A549 (cell line): ENCODE measurements at regions not wholly inside any gene's neighbourhood (a gene's known extent, or its start where the extent isn't known, plus 50 kb on each side); places are given as distances from the start of the nearest gene placed in this dataset.
A peak's percentile ranks its signal among the peaks of the same experiment; 100 is the strongest.

Experiments
- ATAC-seq, 2 experiments: fragments of 200-7000 bp in 1 of 2; fragments of >200 bp in 1 of 2; cut with Nextera tagmentation in 1 of 2; cut with Tn5 transposase in 1 of 2; 3 replicates each; pipeline versions ENCODE4 v1.8.0 to v1.9.1; 2018 to 2020; ENCODE audit warnings: mild to moderate bottlenecking in 1 of 2, moderate library complexity in 1 of 2
- CTCF ChIA-PET: fragments of 300-600 bp; sonication (Branson Sonifier 250); formaldehyde crosslinking; extraction: SDS; loops from one replicate; lab custom pipeline; 2021; ENCODE audit warnings: antibody characterized with exemption, inconsistent platforms; lab: Yijun Ruan, JAX
- POLR2A ChIA-PET: fragments of 350-600 bp; formaldehyde crosslinking; extraction: SDS; loops from one replicate; lab custom pipeline; 2021; ENCODE audit warnings: antibody characterized with exemption, inconsistent platforms; lab: Yijun Ruan, JAX
- DNase-seq, 2 experiments: peaks; one replicate each; pipeline versions ENCODE4 v3.0.0 to v3.0.0-alpha.2; 2011 to 2016; ENCODE audit warnings: low read depth in 1 of 2, low spot score in 1 of 2
- FAIRE-seq: peaks from 2 replicates; lab custom pipeline; 2011; peaks lifted over from hg19 to GRCh38; lab: Jason Lieb, UNC
- H3K27ac ChIP-seq, 2 experiments: fragments of >200 bp; sonication (Bioruptor Twin); formaldehyde crosslinking; 3 replicates each; pipeline ENCODE4 v1.5.1; 2016 to 2017
- H3K4me1 ChIP-seq: fragments of >200 bp; sonication (Bioruptor Twin); formaldehyde crosslinking; 3 replicates; pipeline ENCODE4 v1.6.1; 2016
- H3K4me2 ChIP-seq: fragments of >200 bp; sonication (Bioruptor Twin); formaldehyde crosslinking; 3 replicates; pipeline ENCODE4 v1.6.1; 2016
- H3K4me3 ChIP-seq: fragments of >200 bp; sonication (Bioruptor Twin); formaldehyde crosslinking; 3 replicates; pipeline ENCODE4 v1.5.1; 2016
- H3K9me3 ChIP-seq: fragments of >200 bp; sonication (Bioruptor Twin); formaldehyde crosslinking; 3 replicates; pipeline ENCODE4 v1.6.1; 2016
- CBX2 ChIP-seq: fragments of 200-600 bp; sonication (generic); IDR thresholded peaks from 2 replicates; pipeline ENCODE4 v1.6.1; 2016; ENCODE audit warnings: low read depth, mild to moderate bottlenecking, borderline replicate concordance
- CEBPB ChIP-seq, 2 experiments: fragments of >200 bp in 1 of 2; sonication (Bioruptor Twin) in 1 of 2; formaldehyde crosslinking in 1 of 2; IDR thresholded peaks; 2 replicates each; pipeline ENCODE4 v1.6.1; 2012 to 2016
- CHD2 ChIP-seq: fragments of 150-350 bp; IDR thresholded peaks from 2 replicates; pipeline ENCODE4 v1.6.1; 2014; ENCODE audit warnings: low read length; ENCODE audit not compliant: partially characterized antibody
- CHD4 ChIP-seq: fragments of 200-600 bp; sonication (generic); IDR thresholded peaks from 2 replicates; pipeline ENCODE4 v1.6.1; 2016; ENCODE audit warnings: antibody characterized with exemption, mild to moderate bottlenecking, borderline replicate concordance
- E2F6 ChIP-seq: IDR thresholded peaks from 2 replicates; pipeline ENCODE4 v1.6.1; 2012; ENCODE audit warnings: low read depth, borderline replicate concordance
- ESRRA ChIP-seq: fragments of 150-350 bp; IDR thresholded peaks from 2 replicates; pipeline ENCODE4 v1.6.1; 2014; ENCODE audit warnings: mild to moderate bottlenecking, low read length, borderline replicate concordance
- FOSL2 ChIP-seq, 2 experiments: fragments of 450-650 bp in 1 of 2; fragments of >200 bp in 1 of 2; sonication (Bioruptor Twin) in 1 of 2; formaldehyde crosslinking; IDR thresholded peaks; 2 replicates each; pipeline versions ENCODE4 v1.5.0 to v1.6.1; 2016 to 2020; ENCODE audit warnings: mild to moderate bottlenecking in 1 of 2, moderate library complexity in 1 of 2
- HMGXB4 ChIP-seq: fragments of 250-450 bp; sonication (Bioruptor Pico); IDR thresholded peaks from 2 replicates; pipeline ENCODE4 v1.5.0; 2021; ENCODE audit warnings: mild to moderate bottlenecking, moderate library complexity, borderline replicate concordance
- JUNB ChIP-seq: fragments of >200 bp; sonication (Bioruptor Twin); formaldehyde crosslinking; IDR thresholded peaks from 2 replicates; pipeline ENCODE4 v1.6.1; 2016
- MYC ChIP-seq: IDR thresholded peaks from 2 replicates; pipeline ENCODE4 v1.6.1; 2012; ENCODE audit warnings: mild to moderate bottlenecking, inconsistent platforms, low read length, improper control_type of control experiment, borderline replicate concordance
- NPAS2 ChIP-seq: fragments of 250-450 bp; sonication (Bioruptor Pico); IDR thresholded peaks from 2 replicates; pipeline ENCODE4 v1.8.0; 2022; ENCODE audit warnings: mild to moderate bottlenecking, moderate library complexity, borderline replicate concordance
- PHF8 ChIP-seq: fragments of 200-600 bp; sonication (generic); IDR thresholded peaks from 2 replicates; pipeline ENCODE4 v1.6.1; 2016; ENCODE audit warnings: low read depth, mild to moderate bottlenecking, antibody characterized with exemption, moderate library complexity, borderline replicate concordance
- RCOR1 ChIP-seq: fragments of 150-350 bp; IDR thresholded peaks from 2 replicates; pipeline ENCODE4 v1.6.1; 2014; ENCODE audit warnings: antibody characterized with exemption, low read length, low read depth
- RFX5 ChIP-seq: fragments of 450-650 bp; IDR thresholded peaks from 2 replicates; pipeline ENCODE4 v1.7.1; 2014; ENCODE audit warnings: antibody characterized with exemption, mild to moderate bottlenecking, moderate library complexity
- SREBF2 ChIP-seq: fragments of 450-650 bp; IDR thresholded peaks from 2 replicates; pipeline ENCODE4 v1.6.1; 2014; ENCODE audit warnings: mild to moderate bottlenecking, moderate library complexity
- TFCP2L1 ChIP-seq: fragments of 250-450 bp; sonication (Bioruptor Pico); IDR thresholded peaks from 2 replicates; pipeline ENCODE4 v1.5.0; 2021; ENCODE audit warnings: mild to moderate bottlenecking
- USF2 ChIP-seq: fragments of 450-650 bp; IDR thresholded peaks from 2 replicates; pipeline ENCODE4 v1.6.1; 2014; ENCODE audit warnings: antibody characterized with exemption
- ZC3H11A ChIP-seq: fragments of 450-650 bp; IDR thresholded peaks from 2 replicates; pipeline ENCODE4 v1.6.1; 2014; ENCODE audit warnings: antibody characterized with exemption, mild to moderate bottlenecking
- ZFP36 ChIP-seq: fragments of 450-650 bp; IDR thresholded peaks from 2 replicates; pipeline ENCODE4 v1.6.1; 2014; ENCODE audit warnings: borderline replicate concordance; ENCODE audit not compliant: partially characterized antibody
- ZSCAN20 ChIP-seq: fragments of 250-450 bp; sonication (Bioruptor Pico); IDR thresholded peaks from 2 replicates; pipeline ENCODE4 v1.8.0; 2022; ENCODE audit warnings: mild to moderate bottlenecking, moderate library complexity
- WGBS: methylation state at CpG from one replicate; pipeline ENCODE4 v1.1.6; 2017; ENCODE audit errors: missing lambda C conversion rate; 5-methylcytosine and 5-hydroxymethylcytosine counted together
- TF ChIP-seq, protein P1 (sequence below): fragments of >200 bp; sonication (Bioruptor Twin); formaldehyde crosslinking; IDR thresholded peaks from 3 replicates; pipeline ENCODE4 v1.6.1; 2016
- TF ChIP-seq, protein P2 (sequence below): fragments of >200 bp; sonication (Bioruptor Twin); formaldehyde crosslinking; IDR thresholded peaks from 3 replicates; pipeline ENCODE4 v1.5.1; 2016

DNA sequence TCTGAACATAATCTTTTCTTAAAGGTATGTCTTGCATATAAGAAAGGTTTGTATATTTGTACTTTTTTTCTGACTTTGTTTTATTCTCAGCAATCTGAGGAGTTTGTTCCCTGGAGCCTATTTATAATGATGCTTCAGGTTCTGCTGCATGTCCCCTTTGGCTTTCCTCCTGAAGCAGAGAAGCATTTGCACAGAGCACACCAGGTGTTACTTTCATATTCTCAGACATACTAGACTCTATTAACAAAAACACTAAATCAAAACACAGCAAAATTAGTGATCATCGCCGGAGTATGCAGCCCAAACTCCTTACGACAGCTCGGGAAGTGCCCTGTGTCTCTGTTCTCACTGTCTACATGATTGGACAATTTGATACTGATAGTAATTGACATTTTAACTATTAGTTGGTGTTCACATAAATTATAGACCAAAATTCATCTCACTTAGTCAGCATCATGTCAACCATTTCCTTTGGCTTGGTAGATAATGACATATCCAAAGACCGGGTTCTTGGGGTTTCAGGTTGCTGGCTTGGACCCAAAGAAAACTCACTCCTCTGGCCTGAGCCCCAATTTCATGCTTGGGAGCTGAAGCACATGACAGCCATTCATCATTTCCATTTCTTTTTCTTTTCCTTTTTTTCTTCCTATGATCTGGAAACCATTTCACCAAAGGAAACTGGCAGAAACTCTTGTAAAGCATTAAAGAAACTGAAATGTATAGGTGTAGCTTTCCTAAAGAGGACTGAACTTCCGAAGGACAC, 400.1 kb upstream of the NRP1 start (continued):
- TF ChIP-seq RFX5 (no peak), MYC (no peak)

DNA sequence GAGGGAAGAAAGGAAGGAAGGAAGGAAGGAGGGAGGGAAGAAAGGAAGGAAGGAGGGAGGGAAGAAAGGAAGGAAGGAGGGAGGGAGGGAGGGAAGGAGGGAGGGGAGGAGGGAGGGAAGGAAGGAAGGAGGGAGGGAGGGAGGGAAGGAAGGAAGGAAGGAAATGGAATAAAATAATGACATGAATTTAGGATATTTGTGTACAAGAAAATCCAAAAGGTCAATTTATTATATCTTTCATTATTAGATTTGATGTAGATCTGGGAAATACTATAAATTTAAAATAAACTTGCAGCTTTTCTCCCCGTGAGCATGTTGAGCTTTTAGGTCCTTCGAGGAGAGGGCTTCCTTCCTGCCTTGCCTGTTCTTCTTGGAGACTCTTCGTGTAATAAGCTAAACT, 398.6 kb upstream of the NRP1 start:
- H3K4me2 ChIP-seq: no peak overlapping the region
- H3K27ac ChIP-seq: no peak overlapping the region
- DNase-seq (no peak), FAIRE-seq (no peak), ATAC-seq (no peak)
- no peak for TF ChIP-seq SREBF2
- no peak for TF ChIP-seq CBX2
- TF ChIP-seq CHD4: no peak
- no peak for TF ChIP-seq RFX5
- no peak for TF ChIP-seq CHD2
- no peak for TF ChIP-seq HMGXB4 (CRISPR knock-in tag)
- TF ChIP-seq E2F6: no peak
- no peak for TF ChIP-seq NPAS2 (CRISPR knock-in tag)
- TF ChIP-seq, protein P1, sequence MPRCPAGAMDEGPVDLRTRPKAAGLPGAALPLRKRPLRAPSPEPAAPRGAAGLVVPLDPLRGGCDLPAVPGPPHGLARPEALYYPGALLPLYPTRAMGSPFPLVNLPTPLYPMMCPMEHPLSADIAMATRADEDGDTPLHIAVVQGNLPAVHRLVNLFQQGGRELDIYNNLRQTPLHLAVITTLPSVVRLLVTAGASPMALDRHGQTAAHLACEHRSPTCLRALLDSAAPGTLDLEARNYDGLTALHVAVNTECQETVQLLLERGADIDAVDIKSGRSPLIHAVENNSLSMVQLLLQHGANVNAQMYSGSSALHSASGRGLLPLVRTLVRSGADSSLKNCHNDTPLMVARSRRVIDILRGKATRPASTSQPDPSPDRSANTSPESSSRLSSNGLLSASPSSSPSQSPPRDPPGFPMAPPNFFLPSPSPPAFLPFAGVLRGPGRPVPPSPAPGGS: no peak
- no peak for TF ChIP-seq USF2
- TF ChIP-seq RCOR1: no peak
- no peak for TF ChIP-seq ZSCAN20 (CRISPR knock-in tag)
- no peak for TF ChIP-seq ESRRA
- no peak for TF ChIP-seq CEBPB (IDR thresholded peaks at IDR 0.05)
- TF ChIP-seq ZFP36: no peak
- no peak for TF ChIP-seq ZC3H11A
- TF ChIP-seq MYC: no peak
- POLR2A ChIA-PET: no interaction called here
- no peak overlapping the region for H3K4me3 ChIP-seq
- H3K4me1 ChIP-seq: peaks cover 16% of the 10 kb centered on the region; the same call in 2 of the 3 replicates
- 82% methylated on average over 3 of the region's 3 CpGs for WGBS
- CTCF ChIA-PET: interaction anchor here (0.6 kb wide), 1 partner anchor 29 kb away, joined by 3 read pairs; no protein-coding TSS in a partner anchor
- H3K9me3 ChIP-seq: peaks cover under 1% of the 10 kb centered on the region; the same call in 2 of the 3 replicates

DNA sequence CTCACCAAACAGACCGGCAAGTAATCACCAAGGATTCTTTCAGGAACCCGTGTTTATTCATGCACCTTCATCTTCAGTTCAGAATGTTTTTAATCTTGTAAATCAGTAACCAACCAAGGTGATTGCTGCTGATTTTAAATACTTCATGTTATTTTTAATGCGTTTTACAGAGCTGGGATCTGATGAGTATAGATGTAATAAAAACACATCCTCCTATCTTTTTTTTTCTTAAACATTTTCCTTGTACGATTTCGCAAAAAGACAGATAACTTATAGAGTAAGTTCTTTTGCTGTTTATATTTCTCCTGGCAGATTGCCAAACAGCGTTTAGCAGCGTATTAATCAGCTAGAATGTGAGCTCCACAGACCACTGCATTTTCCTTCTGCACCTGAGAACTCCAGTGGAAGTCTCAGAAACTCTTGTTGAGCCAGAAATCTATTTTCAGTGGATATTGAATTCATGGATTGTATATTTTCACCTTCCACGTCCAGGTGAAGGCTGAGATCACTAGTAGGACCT, 397.8 kb upstream of the NRP1 start:
- no peak overlapping the region for H3K27ac ChIP-seq
- WGBS: 24% methylated on average over 8 of the region's 8 CpGs
- no peak for FAIRE-seq
- no peak for DNase-seq
- no peak for ATAC-seq
- peaks cover 16% of the 10 kb centered on the region; the same call in 2 of the 3 replicates for H3K4me1 ChIP-seq
- H3K9me3 ChIP-seq: peaks cover 8% of the 10 kb centered on the region
- no peak overlapping the region for H3K4me3 ChIP-seq
- peak overlapping the region; percentile 42 for H3K4me2 ChIP-seq
- ChIA-PET CTCF (no interaction called here), POLR2A (no interaction called here)
- TF ChIP-seq NPAS2 (CRISPR knock-in tag): no peak
- TF ChIP-seq FOSL2 (IDR thresholded peaks at IDR 0.05): no peak
- TF ChIP-seq FOSL2 (CRISPR knock-in tag; IDR thresholded peaks at IDR 0.05): no peak
- TF ChIP-seq TFCP2L1: no peak
- TF ChIP-seq JUNB: no peak
- TF ChIP-seq PHF8: no peak
- no peak for TF ChIP-seq ZC3H11A
- TF ChIP-seq, protein P1: no peak
- TF ChIP-seq, protein P2, sequence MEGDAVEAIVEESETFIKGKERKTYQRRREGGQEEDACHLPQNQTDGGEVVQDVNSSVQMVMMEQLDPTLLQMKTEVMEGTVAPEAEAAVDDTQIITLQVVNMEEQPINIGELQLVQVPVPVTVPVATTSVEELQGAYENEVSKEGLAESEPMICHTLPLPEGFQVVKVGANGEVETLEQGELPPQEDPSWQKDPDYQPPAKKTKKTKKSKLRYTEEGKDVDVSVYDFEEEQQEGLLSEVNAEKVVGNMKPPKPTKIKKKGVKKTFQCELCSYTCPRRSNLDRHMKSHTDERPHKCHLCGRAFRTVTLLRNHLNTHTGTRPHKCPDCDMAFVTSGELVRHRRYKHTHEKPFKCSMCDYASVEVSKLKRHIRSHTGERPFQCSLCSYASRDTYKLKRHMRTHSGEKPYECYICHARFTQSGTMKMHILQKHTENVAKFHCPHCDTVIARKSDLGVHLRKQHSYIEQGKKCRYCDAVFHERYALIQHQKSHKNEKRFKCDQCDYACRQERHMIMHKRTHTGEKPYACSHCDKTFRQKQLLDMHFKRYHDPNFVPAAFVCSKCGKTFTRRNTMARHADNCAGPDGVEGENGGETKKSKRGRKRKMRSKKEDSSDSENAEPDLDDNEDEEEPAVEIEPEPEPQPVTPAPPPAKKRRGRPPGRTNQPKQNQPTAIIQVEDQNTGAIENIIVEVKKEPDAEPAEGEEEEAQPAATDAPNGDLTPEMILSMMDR: no peak
